ENCODE measurements at regions not wholly inside any gene's neighbourhood (a gene's known extent, or its start where the extent isn't known, plus 50 kb on each side); places are given as distances from the start of the nearest gene placed in this dataset.

DNA sequence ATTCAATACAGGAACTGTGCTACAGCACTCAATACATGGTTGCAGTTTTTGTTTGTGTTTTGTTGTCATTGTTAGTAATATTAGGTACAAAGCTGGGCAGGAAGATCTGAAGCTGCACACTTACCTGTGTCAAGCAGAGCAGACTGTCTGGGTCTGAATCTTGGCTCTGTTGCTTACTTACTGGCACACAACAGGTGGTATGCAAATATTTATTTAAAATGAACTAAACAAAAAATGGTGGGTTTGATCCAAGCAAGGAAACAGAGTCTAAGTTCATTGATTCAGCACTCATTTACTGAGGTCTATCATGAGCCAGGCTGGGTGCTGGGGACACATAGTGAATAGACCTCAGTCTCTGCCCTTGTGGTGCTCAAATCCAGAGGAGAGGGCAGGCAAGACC is 230.4 kb downstream of the OMA1 start:
- TF ChIP-seq, protein P1, sequence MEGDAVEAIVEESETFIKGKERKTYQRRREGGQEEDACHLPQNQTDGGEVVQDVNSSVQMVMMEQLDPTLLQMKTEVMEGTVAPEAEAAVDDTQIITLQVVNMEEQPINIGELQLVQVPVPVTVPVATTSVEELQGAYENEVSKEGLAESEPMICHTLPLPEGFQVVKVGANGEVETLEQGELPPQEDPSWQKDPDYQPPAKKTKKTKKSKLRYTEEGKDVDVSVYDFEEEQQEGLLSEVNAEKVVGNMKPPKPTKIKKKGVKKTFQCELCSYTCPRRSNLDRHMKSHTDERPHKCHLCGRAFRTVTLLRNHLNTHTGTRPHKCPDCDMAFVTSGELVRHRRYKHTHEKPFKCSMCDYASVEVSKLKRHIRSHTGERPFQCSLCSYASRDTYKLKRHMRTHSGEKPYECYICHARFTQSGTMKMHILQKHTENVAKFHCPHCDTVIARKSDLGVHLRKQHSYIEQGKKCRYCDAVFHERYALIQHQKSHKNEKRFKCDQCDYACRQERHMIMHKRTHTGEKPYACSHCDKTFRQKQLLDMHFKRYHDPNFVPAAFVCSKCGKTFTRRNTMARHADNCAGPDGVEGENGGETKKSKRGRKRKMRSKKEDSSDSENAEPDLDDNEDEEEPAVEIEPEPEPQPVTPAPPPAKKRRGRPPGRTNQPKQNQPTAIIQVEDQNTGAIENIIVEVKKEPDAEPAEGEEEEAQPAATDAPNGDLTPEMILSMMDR (IDR thresholded peaks at IDR 0.05; ENCODE audit: insufficient read depth, low read depth, low read length, missing control alignments): no peak
- no peak overlapping the region for H3K4me3 ChIP-seq (ENCODE audit: low read depth, low read length)
- DNase-seq (ENCODE audit: low read depth): no peak

DNA sequence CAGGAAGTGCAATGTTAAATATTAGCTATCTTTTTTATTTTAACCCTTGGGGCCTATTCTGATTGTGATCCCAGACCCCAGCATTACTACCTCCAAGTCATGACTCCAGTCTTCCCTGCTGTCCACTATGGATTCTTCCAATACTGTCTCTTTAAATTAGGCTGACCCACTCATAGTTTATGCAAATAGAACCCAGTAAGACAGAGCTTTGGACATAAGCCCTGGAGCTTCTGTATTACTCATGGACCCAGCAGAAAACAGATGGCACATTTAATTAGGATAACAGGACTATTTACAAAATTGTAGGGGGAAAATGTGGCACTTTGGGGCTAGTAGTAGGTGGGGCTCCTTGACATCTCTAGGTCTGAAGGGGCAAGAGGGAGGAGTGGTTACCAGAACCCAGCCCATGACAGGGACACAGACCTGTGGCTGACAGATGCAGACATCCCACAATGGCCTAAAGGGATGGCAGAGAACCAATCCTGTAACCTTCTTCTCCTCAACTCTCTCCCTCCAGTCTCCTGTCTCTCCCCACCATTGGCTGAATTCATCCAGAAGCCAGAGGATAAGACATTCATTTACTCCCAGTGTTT is 233.5 kb downstream of the OMA1 start:
- no peak overlapping the region for H3K4me3 ChIP-seq (ENCODE audit: low read depth, low read length)
- TF ChIP-seq, protein P1 (IDR thresholded peaks at IDR 0.05; ENCODE audit: insufficient read depth, low read depth, low read length, missing control alignments): no peak
- DNase-seq (ENCODE audit: low read depth): no peak

DNA sequence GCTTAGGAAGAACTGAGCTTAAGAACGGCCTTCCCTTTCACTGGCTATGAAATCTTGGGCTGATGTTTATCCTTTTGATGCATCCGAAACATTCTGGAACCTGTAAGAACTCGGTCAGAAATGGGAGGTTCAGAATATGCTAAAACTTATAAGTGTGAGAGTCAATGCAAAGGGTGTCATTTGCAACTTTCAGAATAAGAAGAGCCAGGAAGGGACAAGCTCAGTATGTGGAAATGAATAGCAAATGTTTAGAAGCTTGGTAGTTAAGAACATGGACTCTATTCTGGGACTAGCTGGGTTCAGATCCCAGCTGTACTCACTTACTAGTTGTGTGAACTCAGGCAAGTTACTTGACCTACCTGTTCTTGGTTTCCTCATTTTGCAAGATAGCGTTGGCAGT is 234.1 kb downstream of the OMA1 start:
- DNase-seq (ENCODE audit: low read depth): no peak
- H3K4me3 ChIP-seq (ENCODE audit: low read depth, low read length): no peak overlapping the region
- TF ChIP-seq, protein P1 (IDR thresholded peaks at IDR 0.05; ENCODE audit: insufficient read depth, low read depth, low read length, missing control alignments): no peak

DNA sequence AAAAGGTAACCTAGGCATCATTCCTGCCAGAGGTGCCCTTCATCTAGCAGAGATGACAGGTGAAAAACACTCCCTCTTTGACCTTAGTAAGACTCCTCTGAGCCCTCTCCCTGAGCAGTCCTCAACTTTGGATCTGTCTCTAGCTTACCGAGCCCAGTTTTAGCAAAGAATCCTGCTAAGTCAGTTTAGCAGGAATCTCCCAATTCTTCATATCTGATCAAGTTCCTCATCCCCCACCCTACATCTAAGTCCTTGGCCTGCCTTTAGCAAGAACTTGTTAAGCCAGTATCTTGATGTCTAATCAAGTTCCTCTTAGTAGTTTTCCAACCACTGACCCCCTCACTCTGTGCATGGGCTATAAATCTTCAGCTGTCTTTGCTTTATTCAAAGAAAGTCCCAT is 235.6 kb downstream of the OMA1 start:
- no peak overlapping the region for H3K4me3 ChIP-seq (ENCODE audit: low read depth, low read length)
- DNase-seq (ENCODE audit: low read depth): no peak
- TF ChIP-seq, protein P1 (IDR thresholded peaks at IDR 0.05; ENCODE audit: insufficient read depth, low read depth, low read length, missing control alignments): no peak

DNA sequence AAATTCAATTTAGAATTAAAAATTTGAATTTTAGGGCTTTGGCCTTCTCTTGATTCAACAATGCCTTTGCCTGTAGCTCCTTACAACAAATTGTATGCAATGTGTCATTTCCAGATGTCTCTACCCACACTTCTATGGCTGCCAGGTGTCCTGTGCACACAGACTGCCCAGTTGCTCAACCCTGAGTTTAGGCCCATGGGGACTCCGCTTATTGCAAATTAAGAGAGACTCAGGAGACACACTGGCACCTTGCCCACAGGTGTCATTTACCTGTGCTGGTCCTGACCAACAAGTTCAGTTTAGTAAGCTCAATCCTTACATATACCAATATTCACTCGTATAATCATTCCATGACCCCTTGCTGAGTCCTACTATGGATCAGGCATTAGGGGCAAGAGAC is 236.1 kb downstream of the OMA1 start:
- DNase-seq (ENCODE audit: low read depth): no peak
- TF ChIP-seq, protein P1 (IDR thresholded peaks at IDR 0.05; ENCODE audit: insufficient read depth, low read depth, low read length, missing control alignments): no peak

DNA sequence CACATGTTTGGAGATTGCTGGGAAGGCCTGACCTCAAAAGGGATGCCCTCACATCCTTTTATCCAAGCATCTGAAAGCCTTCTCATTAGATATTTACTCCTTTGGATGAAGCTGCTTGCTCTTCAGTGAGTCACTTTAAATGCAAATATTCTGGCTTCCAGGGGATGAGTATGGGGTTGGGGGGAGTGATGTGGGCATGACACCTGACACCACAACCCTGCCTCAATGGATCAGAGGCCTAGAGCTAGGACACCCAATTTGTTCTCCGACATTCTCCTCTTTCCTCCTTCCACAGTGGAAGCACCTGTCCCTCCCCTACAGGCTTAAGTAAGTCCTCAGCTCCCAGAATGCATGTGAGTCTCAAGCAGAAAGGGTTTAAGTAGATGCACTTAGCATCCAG is 238.3 kb downstream of the OMA1 start:
- no peak overlapping the region for H3K4me3 ChIP-seq (ENCODE audit: low read depth, low read length)
- no peak for DNase-seq (ENCODE audit: low read depth)
- TF ChIP-seq, protein P1 (IDR thresholded peaks at IDR 0.05; ENCODE audit: insufficient read depth, low read depth, low read length, missing control alignments): no peak

More for the DNA sequence above, 236.1 kb downstream of the OMA1 start:
- no peak overlapping the region for H3K4me3 ChIP-seq (ENCODE audit: low read depth, low read length)

DNA sequence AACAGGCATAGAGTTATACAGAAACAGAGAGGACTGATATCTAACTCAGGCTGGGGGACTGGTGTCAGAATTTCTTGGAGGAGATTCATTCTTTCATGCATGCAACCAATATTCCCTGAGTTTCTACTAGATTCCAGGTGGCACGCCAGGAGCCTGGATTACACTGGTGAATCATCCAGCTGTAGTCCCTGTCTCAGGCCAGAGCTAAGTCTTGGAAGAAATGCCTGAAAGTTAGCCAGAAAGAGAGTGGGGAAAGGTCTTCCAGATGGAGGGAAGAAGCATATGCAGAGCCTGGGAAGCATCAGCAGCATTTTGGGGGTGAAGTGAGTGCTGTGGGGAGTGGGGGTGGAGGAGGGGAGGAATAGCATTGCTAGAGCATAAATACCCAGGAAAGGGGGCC is 239.1 kb downstream of the OMA1 start:
- no peak for DNase-seq (ENCODE audit: low read depth)
- TF ChIP-seq, protein P1 (IDR thresholded peaks at IDR 0.05; ENCODE audit: insufficient read depth, low read depth, low read length, missing control alignments): no peak
- H3K4me3 ChIP-seq (ENCODE audit: low read depth, low read length): no peak overlapping the region
